ENCODE measurements at regions not wholly inside any gene's neighbourhood (a gene's known extent, or its start where the extent isn't known, plus 50 kb on each side); places are given as distances from the start of the nearest gene placed in this dataset.

DNA sequence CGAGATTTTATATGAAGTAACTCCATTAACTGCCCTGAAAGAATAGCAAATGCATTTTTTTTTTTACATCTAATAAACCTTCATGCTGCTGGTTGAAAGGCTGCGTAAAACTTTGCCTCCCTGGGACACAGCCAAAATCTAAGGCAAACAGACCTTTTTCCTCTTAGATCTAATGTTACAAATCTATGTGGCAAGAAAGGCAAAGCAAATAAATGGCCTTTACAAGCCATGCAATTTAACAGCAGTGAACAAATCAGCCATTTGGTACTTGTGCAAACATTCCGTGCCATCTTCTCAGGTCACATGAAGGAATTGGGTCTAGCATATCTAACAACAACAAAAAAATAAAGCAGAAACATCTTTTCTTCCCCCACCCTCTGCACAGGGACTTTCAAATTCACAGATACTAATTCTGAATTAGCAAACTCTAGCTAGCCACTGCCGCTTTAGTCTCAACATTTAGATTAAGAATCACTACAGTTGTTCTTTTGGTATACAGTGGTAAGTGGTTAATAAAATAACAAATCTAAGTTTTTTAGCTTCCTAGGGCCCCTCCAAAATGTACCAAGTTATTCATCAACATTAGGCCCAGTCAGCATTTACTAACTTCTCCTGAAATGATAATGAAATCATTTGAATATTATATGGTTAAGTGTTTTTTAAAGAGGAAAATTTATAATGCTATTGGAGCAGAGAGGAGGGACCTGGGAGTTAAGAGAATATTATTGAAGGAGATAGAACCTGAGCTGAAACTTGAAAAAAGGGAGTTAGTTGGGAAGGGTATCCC is 593.8 kb downstream of the SMARCA1 start:
- H2BK15ac ChIP-seq (ENCODE audit: low read length): no peak overlapping the region
- no peaks in the 10 kb centered on the region for H3K36me3 ChIP-seq (replicated peaks in 1 of 2; ENCODE audit: control insufficient read depth in 2 of 2, insufficient read depth in 2 of 2, low read length in 2 of 2)
- H2BK120ac ChIP-seq (ENCODE audit: low read depth, low read length): no peak overlapping the region
- H3K9ac ChIP-seq (ENCODE audit: low read depth, low read length, poor library complexity): no peak overlapping the region
- H3K4me2 ChIP-seq (ENCODE audit: insufficient read depth, low read length, poor library complexity, severe bottlenecking): no peak overlapping the region
- H2BK12ac ChIP-seq (ENCODE audit: low read length): no peak overlapping the region
- no peak overlapping the region for H3K4me3 ChIP-seq (ENCODE audit: low read length in 2 of 2)
- no peak overlapping the region for H2AFZ ChIP-seq (ENCODE audit: low read length)
- no peaks in the 10 kb centered on the region for H3K9me3 ChIP-seq (replicated peaks in 1 of 2; ENCODE audit: control insufficient read depth in 2 of 2, insufficient read depth in 1 of 2, low read depth in 1 of 2, low read length in 2 of 2)
- WGBS, 2 donors (ENCODE audit: extremely low coverage in 2 of 2, insufficient read length in 2 of 2, insufficient replicate concordance in 1 of 2): no CpG with 5 or more reads among the region's 4 CpGs
- H3K4me1 ChIP-seq (ENCODE audit: control insufficient read depth in 2 of 2, insufficient read depth in 1 of 2, low read depth in 1 of 2, low read length in 2 of 2): no peaks in the 10 kb centered on the region
- H3K27me3 ChIP-seq (ENCODE audit: control insufficient read depth in 3 of 3, insufficient read depth in 3 of 3, low read depth in 1 of 3, low read length in 3 of 3): no peaks in the 10 kb centered on the region
- no peak overlapping the region for H3K18ac ChIP-seq (ENCODE audit: low read length)
- H3K79me1 ChIP-seq (ENCODE audit: low read depth, low read length): no peaks in the 10 kb centered on the region
- no peak overlapping the region for H3K14ac ChIP-seq (ENCODE audit: low read length)
- H3K4ac ChIP-seq (ENCODE audit: low read length): no peak overlapping the region
- H4K8ac ChIP-seq (ENCODE audit: low read depth, low read length): no peak overlapping the region
- no peak overlapping the region for H2AK5ac ChIP-seq (ENCODE audit: low read depth, low read length)
- no peak for DNase-seq (ENCODE audit: low spot score)
- H3K23ac ChIP-seq (ENCODE audit: low read depth, low read length, poor library complexity): no peak overlapping the region
- no peak overlapping the region for H4K91ac ChIP-seq (ENCODE audit: low read depth, low read length, poor library complexity)
- no peak overlapping the region for H3K27ac ChIP-seq (replicated peaks; ENCODE audit: low read length)
- no peak overlapping the region for H2BK5ac ChIP-seq (ENCODE audit: low read length)

DNA sequence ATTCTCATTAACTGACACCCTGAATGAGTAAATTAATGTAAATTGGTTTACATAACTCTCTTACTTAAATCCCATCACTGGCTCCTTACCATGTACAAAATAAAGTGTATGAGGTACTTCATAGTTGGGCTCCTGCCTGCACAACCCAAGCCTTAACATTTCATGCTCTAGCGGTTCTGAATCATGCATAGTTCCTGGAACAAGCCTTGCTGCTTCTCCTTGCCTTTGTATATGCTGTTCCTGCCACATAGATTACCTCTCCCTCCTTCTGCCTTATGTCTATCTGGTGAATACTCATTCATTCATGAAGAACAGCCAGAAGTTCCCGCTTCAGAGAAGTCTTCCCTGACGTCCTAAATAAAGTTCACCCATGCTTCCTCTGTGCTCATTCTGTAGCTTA is 594.7 kb downstream of the SMARCA1 start:
- H3K79me1 ChIP-seq (ENCODE audit: low read depth, low read length): no peaks in the 10 kb centered on the region
- H4K8ac ChIP-seq (ENCODE audit: low read depth, low read length): no peak overlapping the region
- no peak overlapping the region for H3K9ac ChIP-seq (ENCODE audit: low read depth, low read length, poor library complexity)
- no peak for DNase-seq (ENCODE audit: low spot score)
- H3K4me3 ChIP-seq (ENCODE audit: low read length in 2 of 2): no peak overlapping the region
- no peak overlapping the region for H3K23ac ChIP-seq (ENCODE audit: low read depth, low read length, poor library complexity)
- H2BK120ac ChIP-seq (ENCODE audit: low read depth, low read length): no peak overlapping the region
- no peak overlapping the region for H3K27ac ChIP-seq (replicated peaks; ENCODE audit: low read length)
- H3K4me1 ChIP-seq (ENCODE audit: control insufficient read depth in 2 of 2, insufficient read depth in 1 of 2, low read depth in 1 of 2, low read length in 2 of 2): no peaks in the 10 kb centered on the region
- no peak overlapping the region for H2BK15ac ChIP-seq (ENCODE audit: low read length)
- no CpG with 5 or more reads among the region's 3 CpGs for WGBS, 2 donors (ENCODE audit: extremely low coverage in 2 of 2, insufficient read length in 2 of 2, insufficient replicate concordance in 1 of 2)
- no peak overlapping the region for H2AFZ ChIP-seq (ENCODE audit: low read length)
- no peak overlapping the region for H2BK12ac ChIP-seq (ENCODE audit: low read length)
- H3K18ac ChIP-seq (ENCODE audit: low read length): no peak overlapping the region
- no peak overlapping the region for H3K4me2 ChIP-seq (ENCODE audit: insufficient read depth, low read length, poor library complexity, severe bottlenecking)
- no peaks in the 10 kb centered on the region for H3K9me3 ChIP-seq (replicated peaks in 1 of 2; ENCODE audit: control insufficient read depth in 2 of 2, insufficient read depth in 1 of 2, low read depth in 1 of 2, low read length in 2 of 2)
- H3K4ac ChIP-seq (ENCODE audit: low read length): no peak overlapping the region
- no peak overlapping the region for H2BK5ac ChIP-seq (ENCODE audit: low read length)
- H3K36me3 ChIP-seq (replicated peaks in 1 of 2; ENCODE audit: control insufficient read depth in 2 of 2, insufficient read depth in 2 of 2, low read length in 2 of 2): no peaks in the 10 kb centered on the region
- no peaks in the 10 kb centered on the region for H3K27me3 ChIP-seq (ENCODE audit: control insufficient read depth in 3 of 3, insufficient read depth in 3 of 3, low read depth in 1 of 3, low read length in 3 of 3)
- no peak overlapping the region for H3K14ac ChIP-seq (ENCODE audit: low read length)
- H2AK5ac ChIP-seq (ENCODE audit: low read depth, low read length): no peak overlapping the region
- H4K91ac ChIP-seq (ENCODE audit: low read depth, low read length, poor library complexity): no peak overlapping the region

GRCh38 chrX:128927363-128927762 is 595.9 kb downstream of the SMARCA1 start:
- H4K8ac ChIP-seq (ENCODE audit: low read depth, low read length): no peak overlapping the region
- no peak overlapping the region for H2AFZ ChIP-seq (ENCODE audit: low read length)
- H3K79me1 ChIP-seq (ENCODE audit: low read depth, low read length): no peaks in the 10 kb centered on the region
- H3K27ac ChIP-seq (replicated peaks; ENCODE audit: low read length): no peak overlapping the region
- H2BK12ac ChIP-seq (ENCODE audit: low read length): no peak overlapping the region
- H3K9ac ChIP-seq (ENCODE audit: low read depth, low read length, poor library complexity): no peak overlapping the region
- H2BK120ac ChIP-seq (ENCODE audit: low read depth, low read length): no peak overlapping the region
- no peak overlapping the region for H3K4ac ChIP-seq (ENCODE audit: low read length)
- H3K9me3 ChIP-seq (replicated peaks in 1 of 2; ENCODE audit: control insufficient read depth in 2 of 2, insufficient read depth in 1 of 2, low read depth in 1 of 2, low read length in 2 of 2): no peaks in the 10 kb centered on the region
- no peak overlapping the region for H3K23ac ChIP-seq (ENCODE audit: low read depth, low read length, poor library complexity)
- H2BK15ac ChIP-seq (ENCODE audit: low read length): no peak overlapping the region
- no peaks in the 10 kb centered on the region for H3K36me3 ChIP-seq (replicated peaks in 1 of 2; ENCODE audit: control insufficient read depth in 2 of 2, insufficient read depth in 2 of 2, low read length in 2 of 2)
- WGBS, 2 donors (ENCODE audit: extremely low coverage in 2 of 2, insufficient read length in 2 of 2, insufficient replicate concordance in 1 of 2): no CpG with 5 or more reads among the region's 2 CpGs
- H3K14ac ChIP-seq (ENCODE audit: low read length): no peak overlapping the region
- no peak overlapping the region for H2BK5ac ChIP-seq (ENCODE audit: low read length)
- H2AK5ac ChIP-seq (ENCODE audit: low read depth, low read length): no peak overlapping the region
- H4K91ac ChIP-seq (ENCODE audit: low read depth, low read length, poor library complexity): no peak overlapping the region
- H3K18ac ChIP-seq (ENCODE audit: low read length): no peak overlapping the region
- no peaks in the 10 kb centered on the region for H3K4me1 ChIP-seq (ENCODE audit: control insufficient read depth in 2 of 2, insufficient read depth in 1 of 2, low read depth in 1 of 2, low read length in 2 of 2)
- no peak overlapping the region for H3K4me2 ChIP-seq (ENCODE audit: insufficient read depth, low read length, poor library complexity, severe bottlenecking)
- H3K4me3 ChIP-seq (ENCODE audit: low read length in 2 of 2): no peak overlapping the region
- no peak for DNase-seq (ENCODE audit: low spot score)
- no peaks in the 10 kb centered on the region for H3K27me3 ChIP-seq (ENCODE audit: control insufficient read depth in 3 of 3, insufficient read depth in 3 of 3, low read depth in 1 of 3, low read length in 3 of 3)

- H4K8ac ChIP-seq (ENCODE audit: low read depth, low read length): no peak overlapping the region
- no peak overlapping the region for H2BK5ac ChIP-seq (ENCODE audit: low read length)
- no peak overlapping the region for H2BK15ac ChIP-seq (ENCODE audit: low read length)
- no peak overlapping the region for H3K4me2 ChIP-seq (ENCODE audit: insufficient read depth, low read length, poor library complexity, severe bottlenecking)
- no peak overlapping the region for H2AFZ ChIP-seq (ENCODE audit: low read length)
- no CpG with 5 or more reads among the region's 5 CpGs for WGBS, 2 donors (ENCODE audit: extremely low coverage in 2 of 2, insufficient read length in 2 of 2, insufficient replicate concordance in 1 of 2)
- H3K36me3 ChIP-seq (replicated peaks in 1 of 2; ENCODE audit: control insufficient read depth in 2 of 2, insufficient read depth in 2 of 2, low read length in 2 of 2): no peaks in the 10 kb centered on the region
- no peak overlapping the region for H2BK12ac ChIP-seq (ENCODE audit: low read length)
- no peak overlapping the region for H3K23ac ChIP-seq (ENCODE audit: low read depth, low read length, poor library complexity)
- no peak overlapping the region for H3K14ac ChIP-seq (ENCODE audit: low read length)
- DNase-seq (ENCODE audit: low spot score): no peak
- no peak overlapping the region for H3K18ac ChIP-seq (ENCODE audit: low read length)
- H3K9ac ChIP-seq (ENCODE audit: low read depth, low read length, poor library complexity): no peak overlapping the region
- H3K9me3 ChIP-seq (replicated peaks in 1 of 2; ENCODE audit: control insufficient read depth in 2 of 2, insufficient read depth in 1 of 2, low read depth in 1 of 2, low read length in 2 of 2): no peaks in the 10 kb centered on the region
- H4K91ac ChIP-seq (ENCODE audit: low read depth, low read length, poor library complexity): no peak overlapping the region
- no peak overlapping the region for H2AK5ac ChIP-seq (ENCODE audit: low read depth, low read length)
- no peak overlapping the region for H3K4ac ChIP-seq (ENCODE audit: low read length)
- H3K27ac ChIP-seq (replicated peaks; ENCODE audit: low read length): no peak overlapping the region
- no peak overlapping the region for H2BK120ac ChIP-seq (ENCODE audit: low read depth, low read length)
- no peaks in the 10 kb centered on the region for H3K27me3 ChIP-seq (ENCODE audit: control insufficient read depth in 3 of 3, insufficient read depth in 3 of 3, low read depth in 1 of 3, low read length in 3 of 3)
- H3K4me1 ChIP-seq (ENCODE audit: control insufficient read depth in 2 of 2, insufficient read depth in 1 of 2, low read depth in 1 of 2, low read length in 2 of 2): no peaks in the 10 kb centered on the region
- H3K79me1 ChIP-seq (ENCODE audit: low read depth, low read length): no peaks in the 10 kb centered on the region
- no peak overlapping the region for H3K4me3 ChIP-seq (ENCODE audit: low read length in 2 of 2)
Measured at GRCh38 chrX:128906753-128907152, 616.5 kb downstream of the SMARCA1 start.
